Osteoblast (primary cell): ENCODE measurements at regions not wholly inside any gene's neighbourhood (a gene's known extent, or its start where the extent isn't known, plus 50 kb on each side); places are given as distances from the start of the nearest gene placed in this dataset.
"Not testable (repeated sequence)": the region's sequence is repeated elsewhere in the genome, so short reads cannot be mapped to it uniquely, and the experiment has no call there.

Experiments used
- DNase-seq: peaks from one replicate; pipeline ENCODE4 v3.0.0; 2011; ENCODE audit warnings: low spot score, mixed read lengths; ENCODE audit not compliant: insufficient read length; ENCODE audit errors: missing footprints
- H2AFZ ChIP-seq: 2 replicates; pipeline ENCODE4 v1.6.0; 2011; ENCODE audit warnings: mild to moderate bottlenecking, low read length
- H3K27ac ChIP-seq: 2 replicates; pipeline ENCODE4 v1.5.1; 2011; ENCODE audit warnings: mild to moderate bottlenecking, low read depth, low read length, moderate library complexity
- H3K27me3 ChIP-seq: 2 replicates; pipeline ENCODE4 v1.6.0; 2012; ENCODE audit warnings: mild to moderate bottlenecking, control low read depth, inconsistent platforms, low read length, moderate library complexity; ENCODE audit not compliant: insufficient read depth
- H3K36me3 ChIP-seq: 2 replicates; pipeline ENCODE4 v1.5.1; 2011; ENCODE audit warnings: mild to moderate bottlenecking, low read length, control low read depth, moderate library complexity; ENCODE audit not compliant: insufficient read depth
- H3K4me1 ChIP-seq: 2 replicates; pipeline ENCODE4 v1.5.1; 2011; ENCODE audit warnings: mild to moderate bottlenecking, low read length, control low read depth, moderate library complexity; ENCODE audit not compliant: insufficient read depth
- H3K4me2 ChIP-seq: 2 replicates; pipeline ENCODE4 v1.6.0; 2011; ENCODE audit warnings: mild to moderate bottlenecking, low read length; ENCODE audit not compliant: insufficient read depth
- H3K4me3 ChIP-seq: fragments of 200-600 bp; sonication (generic); 3 replicates; pipeline ENCODE4 v1.5.1; 2012; ENCODE audit warnings: mild to moderate bottlenecking, low read length, inconsistent platforms; ENCODE audit not compliant: insufficient read depth
- H3K79me2 ChIP-seq: 2 replicates; pipeline ENCODE4 v1.6.0; 2012; ENCODE audit warnings: mild to moderate bottlenecking, low read length, control low read depth, inconsistent platforms; ENCODE audit not compliant: insufficient read depth
- H3K9me3 ChIP-seq: 2 replicates; pipeline ENCODE4 v1.5.1; 2011; ENCODE audit warnings: low read depth, low read length, control low read depth
- H4K20me1 ChIP-seq: 2 replicates; pipeline ENCODE4 v1.6.0; 2012; ENCODE audit warnings: mild to moderate bottlenecking, low read length, control low read depth; ENCODE audit not compliant: insufficient read depth
- CTCF ChIP-seq: IDR thresholded peaks from 2 replicates; pipeline ENCODE4 v1.5.1; 2011; ENCODE audit warnings: mild to moderate bottlenecking, low read depth, low read length, moderate library complexity; ENCODE audit errors: extremely low read depth

GRCh38 chr6:121559611-121560269 is 124.3 kb downstream of the GJA1 start:
- no peak for TF ChIP-seq CTCF
- no peak for DNase-seq
- no peaks in the 10 kb centered on the region for H3K27me3 ChIP-seq
- H3K27ac ChIP-seq: no peak overlapping the region
- no peak overlapping the region for H3K4me3 ChIP-seq
- H3K4me1 ChIP-seq: no peaks in the 10 kb centered on the region
- no peaks in the 10 kb centered on the region for H3K36me3 ChIP-seq
- H3K79me2 ChIP-seq: no peaks in the 10 kb centered on the region
- no peak overlapping the region for H3K4me2 ChIP-seq
- no peaks in the 10 kb centered on the region for H4K20me1 ChIP-seq
- no peaks in the 10 kb centered on the region for H3K9me3 ChIP-seq
- H2AFZ ChIP-seq: no peak overlapping the region

DNA sequence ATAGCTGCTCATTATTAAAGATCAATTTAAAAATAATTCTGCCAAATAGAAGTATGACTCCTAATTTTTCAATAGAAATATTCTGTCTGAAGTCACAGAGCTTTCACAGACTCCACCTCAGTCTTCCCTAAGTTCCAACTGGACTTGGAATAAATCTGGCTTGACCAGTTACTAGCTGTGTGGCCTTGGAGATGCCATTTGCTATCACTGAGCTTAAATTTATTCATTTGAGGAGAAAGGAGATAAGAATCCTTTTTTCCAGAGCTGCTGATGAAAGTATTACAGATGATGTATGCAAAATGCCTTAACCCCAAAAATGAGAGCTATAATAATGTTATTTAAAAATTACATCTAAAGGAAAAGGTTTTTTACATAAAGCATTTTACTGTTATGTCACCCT is 125.0 kb downstream of the GJA1 start:
- no peaks in the 10 kb centered on the region for H3K36me3 ChIP-seq
- no peak for TF ChIP-seq CTCF
- no peaks in the 10 kb centered on the region for H3K4me1 ChIP-seq
- no peaks in the 10 kb centered on the region for H4K20me1 ChIP-seq
- no peak for DNase-seq
- H3K4me2 ChIP-seq: no peak overlapping the region
- H3K9me3 ChIP-seq: no peaks in the 10 kb centered on the region
- H2AFZ ChIP-seq: no peak overlapping the region
- H3K27ac ChIP-seq: no peak overlapping the region
- H3K4me3 ChIP-seq: no peak overlapping the region
- no peaks in the 10 kb centered on the region for H3K27me3 ChIP-seq
- H3K79me2 ChIP-seq: no peaks in the 10 kb centered on the region

DNA sequence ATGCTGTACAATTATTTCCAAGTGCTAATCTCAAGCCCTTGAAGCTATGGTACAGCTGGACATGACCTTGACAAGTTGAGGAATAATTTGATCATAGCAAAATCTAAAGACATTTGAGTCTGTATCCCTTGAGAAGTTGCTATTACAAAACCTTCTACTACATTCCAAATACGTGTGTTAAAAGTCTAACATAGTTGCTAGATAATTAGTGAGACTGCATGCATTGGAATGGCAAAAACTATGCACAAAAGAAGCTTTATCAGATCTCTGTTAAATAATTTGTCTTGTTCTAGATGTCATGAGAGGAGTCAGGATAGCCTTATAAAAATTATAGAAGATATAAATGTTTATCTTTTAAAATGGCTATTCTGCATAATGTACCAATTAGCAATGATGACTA is 127.8 kb downstream of the GJA1 start:
- Histone ChIP-seq H4K20me1 (no peaks in the 10 kb centered on the region), H3K36me3 (no peaks in the 10 kb centered on the region), H3K9me3 (no peaks in the 10 kb centered on the region), H3K79me2 (no peaks in the 10 kb centered on the region), H3K4me2 (no peak overlapping the region), H3K4me1 (no peaks in the 10 kb centered on the region), H3K27ac (no peak overlapping the region), H2AFZ (no peak overlapping the region), H3K27me3 (no peaks in the 10 kb centered on the region), H3K4me3 (no peak overlapping the region)
- no peak for TF ChIP-seq CTCF
- no peak for DNase-seq

DNA sequence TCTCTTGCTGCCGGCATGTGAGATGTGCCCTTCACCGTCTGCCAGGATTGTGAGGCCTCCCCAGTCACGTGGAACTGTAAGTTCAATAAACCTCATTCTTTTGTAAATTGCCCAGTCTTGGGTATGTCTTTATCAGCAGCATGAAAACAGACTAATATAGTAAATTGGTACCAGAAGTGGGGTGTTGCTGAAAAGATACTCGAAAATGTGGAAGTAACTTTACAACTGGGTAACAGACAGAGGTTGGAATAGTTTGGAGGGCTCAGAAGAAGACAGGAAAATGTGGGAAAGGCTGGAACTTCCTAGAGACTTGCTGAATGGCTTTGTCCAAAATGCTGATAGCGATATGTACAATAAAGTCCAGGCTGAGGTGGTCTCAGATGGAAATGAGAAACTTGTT is 129.1 kb downstream of the GJA1 start:
- not testable (repeated sequence) for DNase-seq, H2AFZ ChIP-seq, H3K4me1 ChIP-seq, H3K9me3 ChIP-seq, H3K79me2 ChIP-seq, H4K20me1 ChIP-seq, H3K4me2 ChIP-seq, H3K36me3 ChIP-seq, H3K27ac ChIP-seq, H3K4me3 ChIP-seq, H3K27me3 ChIP-seq
